ENCODE measurements at regions not wholly inside any gene's neighbourhood (a gene's known extent, or its start where the extent isn't known, plus 50 kb on each side); places are given as distances from the start of the nearest gene placed in this dataset.

DNA sequence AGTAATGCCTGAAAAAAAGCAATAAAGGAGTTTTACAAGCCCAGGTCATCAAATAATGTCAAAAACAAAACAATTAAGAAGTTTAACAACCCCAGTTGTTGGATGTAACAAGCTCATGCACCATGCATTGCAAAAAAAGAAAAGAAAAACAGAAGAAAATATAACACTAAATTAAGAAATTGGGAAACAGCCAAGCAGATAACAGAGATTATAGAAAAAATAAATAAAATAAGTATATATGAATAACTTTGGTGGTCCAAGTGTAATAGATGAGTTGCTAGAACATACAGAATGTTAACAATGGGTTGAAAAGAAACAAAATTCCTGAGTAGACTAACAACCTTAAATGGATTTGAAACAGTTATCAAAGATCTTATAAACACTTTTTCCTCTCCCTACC, 573.1 kb upstream of the SOX11 start:
- DNase-seq = no peak

DNA sequence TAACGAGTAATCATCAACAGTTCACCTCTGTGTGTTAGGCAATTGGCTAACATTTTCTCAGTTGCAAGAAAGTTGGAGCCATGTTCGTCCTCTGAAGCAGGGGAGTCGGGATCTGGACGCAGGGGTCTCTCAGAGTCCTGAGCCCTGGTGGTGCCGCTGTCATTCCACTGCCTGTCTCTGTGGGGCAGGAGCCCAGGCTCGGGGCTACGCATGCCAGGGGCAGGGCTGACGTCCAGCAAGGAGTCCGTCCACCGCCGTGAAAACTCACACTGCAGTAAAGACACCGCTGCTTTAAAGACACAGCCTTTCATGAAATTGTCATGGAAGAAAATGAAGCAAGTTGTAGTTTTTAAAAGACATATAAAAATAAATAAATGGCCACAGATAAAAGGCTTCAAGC, 571.1 kb upstream of the SOX11 start:
- DNase-seq = no peak

DNA sequence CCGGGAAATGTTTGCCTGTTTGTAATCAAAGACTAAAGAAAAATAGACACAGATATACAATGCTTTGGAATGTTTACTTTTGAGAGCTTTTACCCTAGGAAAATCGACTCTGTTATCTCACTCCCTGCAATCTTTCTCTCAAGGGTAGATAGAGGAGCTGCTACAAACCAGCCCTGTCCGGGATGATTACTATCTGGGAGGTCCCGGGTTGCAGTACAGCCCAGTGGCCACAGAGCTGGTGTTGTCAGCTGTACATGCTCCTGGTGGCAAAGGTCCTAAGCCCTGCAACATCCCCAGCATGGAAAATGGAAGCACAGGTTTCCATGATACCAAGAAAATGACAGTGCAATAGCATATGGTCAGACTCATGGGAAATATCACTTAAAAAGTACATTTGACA, 570.5 kb upstream of the SOX11 start:
- no peak for DNase-seq

DNA sequence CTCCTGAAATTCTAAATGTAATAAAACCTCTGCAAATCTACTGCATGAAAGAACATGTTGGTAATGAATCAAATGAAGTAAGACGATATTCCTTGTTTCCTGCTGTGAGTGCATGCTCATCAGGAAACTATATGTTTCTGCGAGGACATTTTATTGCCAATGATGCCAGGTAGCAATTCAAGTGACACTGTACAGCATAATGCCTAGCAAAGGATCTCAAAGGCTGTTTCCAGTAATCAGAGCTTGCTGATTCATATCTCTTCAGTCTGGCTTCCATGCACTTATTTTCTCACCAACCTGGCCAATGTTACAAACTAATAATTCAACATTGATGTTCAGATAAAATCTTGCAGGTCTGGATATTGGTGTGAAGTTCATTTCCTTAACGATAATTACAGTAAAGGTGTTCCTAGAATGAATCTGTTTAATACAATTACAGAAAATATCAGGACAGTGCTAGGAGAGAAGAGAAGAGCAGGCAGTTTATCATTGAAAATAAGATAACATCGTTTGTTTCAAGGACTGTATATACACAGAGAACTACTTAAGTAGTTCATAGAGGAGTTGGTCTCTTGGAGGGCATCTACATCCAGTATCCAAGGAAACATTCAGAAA, 568.5 kb upstream of the SOX11 start:
- no peak for DNase-seq

DNA sequence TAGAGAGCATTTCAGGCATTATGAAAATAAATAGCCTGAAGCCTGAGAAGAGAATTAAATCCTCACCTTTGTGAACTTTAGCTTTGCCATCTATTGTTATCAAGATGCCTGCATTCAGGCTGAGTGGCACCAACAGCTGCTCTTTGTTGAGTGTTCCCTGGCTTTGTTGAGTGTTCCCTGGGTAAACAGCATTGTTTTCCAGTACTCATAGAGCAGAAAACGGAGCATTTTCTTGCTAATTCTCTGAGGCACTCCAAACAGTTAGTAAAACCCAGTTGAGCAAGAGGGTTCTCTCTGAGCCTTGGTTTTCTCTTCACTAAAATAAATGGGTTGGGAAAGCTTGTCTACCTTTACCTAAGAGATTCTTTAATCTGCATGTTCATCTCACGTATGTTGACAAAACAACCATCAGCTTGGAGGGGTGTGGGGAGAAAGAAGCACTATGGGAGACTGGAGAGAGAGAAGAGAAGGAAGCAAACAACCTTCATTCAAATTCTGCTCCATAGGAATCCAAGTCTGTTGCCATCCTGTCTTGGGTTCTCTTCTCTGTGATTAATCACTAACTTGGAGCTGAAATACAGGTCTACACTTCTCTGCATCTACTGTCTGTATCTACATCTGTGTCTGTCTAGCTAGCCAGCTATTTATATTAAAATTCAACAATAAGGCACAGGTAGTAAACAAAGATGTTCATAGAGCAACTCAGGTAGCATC, 567.0 kb upstream of the SOX11 start:
- no peak for DNase-seq

DNA sequence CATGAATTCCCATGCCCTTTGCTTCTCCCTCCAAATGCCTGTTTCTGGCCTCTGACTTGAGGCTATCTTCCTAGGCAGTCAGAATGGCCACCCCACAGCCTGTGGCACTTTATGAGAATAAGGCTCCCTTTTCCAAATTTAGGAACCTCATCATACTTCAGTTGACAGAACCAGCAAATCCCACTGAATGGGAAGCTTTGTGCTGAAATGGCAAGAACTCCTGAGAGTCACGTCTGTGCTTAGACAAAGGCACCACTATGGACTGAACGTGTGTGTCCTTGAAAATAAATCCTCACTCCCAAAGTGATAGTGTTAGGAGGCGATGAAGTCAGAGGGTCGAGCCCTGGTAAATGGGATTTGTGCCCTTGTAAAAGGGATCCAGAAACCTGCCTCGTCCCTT, 559.9 kb upstream of the SOX11 start:
- DNase-seq = no peak

DNA sequence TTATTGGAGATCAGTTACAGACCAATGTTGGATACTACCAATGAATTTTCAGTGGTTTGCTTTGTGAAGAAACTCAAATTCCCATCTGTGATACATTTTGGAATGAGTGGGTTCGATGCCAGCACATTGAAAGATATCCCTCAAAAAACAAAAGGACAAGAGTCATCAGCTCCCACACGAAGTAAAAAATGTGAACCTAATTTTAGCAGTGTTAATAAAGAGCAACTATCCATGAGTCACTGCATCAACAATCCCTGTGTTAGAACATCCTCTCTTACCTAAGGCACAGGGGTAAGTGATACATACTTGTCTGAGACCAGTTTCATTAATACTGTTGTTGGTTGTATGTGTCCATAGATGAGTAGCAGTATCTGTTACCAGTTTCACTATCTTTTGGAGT, 551.8 kb upstream of the SOX11 start:
- no peak for DNase-seq

DNA sequence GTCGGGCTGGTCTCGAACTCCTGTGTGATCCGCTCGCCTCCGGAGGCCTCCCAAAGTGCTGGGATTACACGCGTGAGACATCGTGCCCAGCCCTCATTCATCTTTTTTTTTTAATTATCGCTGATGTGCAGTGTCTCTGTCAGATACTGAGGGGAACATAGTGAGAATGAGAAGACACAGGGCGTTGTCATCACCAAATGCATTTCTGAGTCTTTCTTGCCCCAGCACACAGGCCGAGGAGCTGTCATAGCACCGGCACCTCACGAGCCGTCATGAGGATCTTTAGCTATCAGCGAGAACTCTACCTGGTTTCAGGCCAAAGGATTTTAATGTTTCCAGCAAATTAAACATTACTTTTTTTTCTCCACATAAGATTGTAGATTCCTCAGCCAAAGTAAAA, 548.0 kb upstream of the SOX11 start:
- no peak for DNase-seq

DNA sequence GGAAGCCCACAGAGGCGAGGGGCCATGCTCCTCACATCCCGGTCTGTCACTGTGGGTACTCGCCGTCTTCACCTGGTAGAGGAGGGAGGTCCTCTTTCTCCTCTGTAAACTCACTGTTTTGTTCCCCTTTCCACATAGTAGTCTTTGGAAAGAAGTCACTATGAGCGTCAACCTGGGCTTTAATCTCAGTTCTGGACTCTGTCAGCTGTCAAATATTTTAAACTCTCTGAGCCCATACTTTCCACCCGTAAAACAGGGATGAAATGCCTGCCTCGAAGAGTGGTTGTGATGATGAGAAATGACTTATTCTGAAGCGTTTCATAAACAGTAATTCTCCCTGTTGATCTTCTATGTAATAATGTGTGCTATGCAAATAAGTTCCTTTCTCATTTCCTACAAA, 547.1 kb upstream of the SOX11 start:
- DNase-seq = no peak

DNA sequence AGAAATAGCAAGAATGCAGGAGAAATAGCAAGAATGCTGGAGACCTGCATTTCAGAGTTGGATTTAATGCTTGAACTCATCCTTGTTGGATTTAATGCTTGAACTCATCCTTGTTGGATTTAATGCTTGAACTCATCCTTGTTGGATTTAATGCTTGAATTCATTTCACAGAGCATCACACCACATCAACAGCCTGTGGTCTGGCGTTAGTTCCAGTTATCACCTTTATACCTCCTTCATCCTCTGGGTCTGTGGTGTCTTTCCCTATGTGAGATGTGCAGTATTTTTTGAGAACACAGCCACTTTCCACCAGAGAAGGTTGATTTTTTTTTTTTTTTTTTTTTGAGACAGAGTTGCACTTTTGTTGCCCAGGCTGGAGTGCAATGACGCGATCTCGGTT, 546.4 kb upstream of the SOX11 start:
- no peak for DNase-seq

DNA sequence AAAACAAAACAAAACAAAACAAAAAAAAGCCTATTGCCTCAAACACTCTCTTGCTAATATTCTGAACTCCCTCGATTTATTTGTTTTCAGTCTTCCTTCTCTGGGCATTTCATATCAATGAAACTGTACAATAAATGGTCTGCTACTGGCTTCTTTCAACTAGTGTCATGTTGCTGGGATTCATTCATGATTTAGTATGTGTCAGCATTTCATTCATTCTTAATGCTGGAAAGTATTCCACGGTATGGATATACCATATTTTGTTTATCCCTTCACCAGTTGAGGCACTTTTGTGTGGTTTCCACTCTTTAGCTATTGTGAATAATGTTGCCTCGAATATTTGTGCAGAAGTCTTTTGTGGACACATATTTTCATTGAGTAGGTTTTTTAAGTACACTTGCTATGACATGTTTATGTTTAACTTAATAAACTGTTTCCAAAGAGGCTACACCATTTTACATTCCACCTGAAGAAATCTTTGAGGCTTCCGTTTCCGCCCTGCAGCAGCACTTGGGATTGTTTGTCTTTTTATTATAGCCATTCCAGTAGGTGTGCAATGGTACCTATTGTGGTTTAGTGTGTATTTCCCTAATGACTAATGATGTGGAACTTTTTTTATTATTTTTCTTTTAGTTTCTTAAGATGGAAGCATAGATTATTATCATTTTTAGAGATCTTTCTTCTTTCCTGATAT, 543.6 kb upstream of the SOX11 start:
- no peak for DNase-seq

DNA sequence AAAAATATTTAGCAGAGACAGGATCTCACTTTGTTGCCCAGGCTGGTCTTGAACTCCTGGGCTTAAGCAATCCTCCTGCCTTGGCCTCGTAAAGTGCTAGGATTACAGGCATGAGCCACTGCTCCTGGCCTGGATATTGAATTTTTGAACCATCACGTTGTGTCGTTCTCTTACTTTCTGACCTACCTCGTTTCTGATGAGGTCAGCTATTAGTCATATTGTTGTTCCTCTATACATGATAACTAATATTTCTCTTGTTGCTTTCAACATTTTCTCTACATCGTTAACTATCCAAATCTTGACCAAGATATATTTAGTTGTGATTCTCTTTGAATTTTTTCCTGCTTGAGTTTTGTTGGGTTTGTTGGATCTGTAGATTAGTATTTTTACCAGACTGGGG, 541.3 kb upstream of the SOX11 start:
- DNase-seq = no peak

DNA sequence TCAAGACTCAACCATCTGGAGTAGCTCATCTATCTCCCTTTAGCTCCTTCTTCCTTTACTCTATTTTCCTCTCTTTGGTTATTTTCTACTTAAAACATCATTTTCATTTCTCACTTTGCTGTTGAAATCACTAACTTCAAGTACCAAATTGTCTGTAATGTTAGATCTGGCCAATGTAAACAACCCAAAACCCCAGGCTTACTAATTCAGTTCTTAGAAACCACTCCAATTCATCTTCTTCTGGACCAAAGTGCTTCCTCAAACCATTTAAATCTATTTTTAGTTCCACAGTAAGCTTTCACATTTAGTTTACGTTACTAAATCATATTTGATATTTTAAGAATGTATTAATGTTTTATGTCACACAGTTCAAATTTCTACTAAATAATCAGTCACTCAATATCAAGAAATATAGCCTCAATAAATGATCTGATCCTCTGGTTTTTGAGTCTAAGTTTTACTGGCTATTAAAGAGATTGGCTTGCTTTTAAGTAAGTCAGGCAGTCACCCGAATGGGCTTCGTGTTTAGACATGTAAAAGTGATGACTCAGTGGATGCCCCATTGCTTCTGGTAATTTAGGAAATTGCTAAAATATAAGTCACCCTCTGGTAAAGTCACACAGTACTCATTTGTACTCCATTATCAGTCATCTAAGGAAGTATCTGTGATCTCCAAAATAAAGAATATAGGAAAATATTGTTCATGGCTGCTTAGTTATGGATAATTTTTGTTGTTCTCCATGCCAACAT, 527.2 kb upstream of the SOX11 start:
- no peak for DNase-seq

DNA sequence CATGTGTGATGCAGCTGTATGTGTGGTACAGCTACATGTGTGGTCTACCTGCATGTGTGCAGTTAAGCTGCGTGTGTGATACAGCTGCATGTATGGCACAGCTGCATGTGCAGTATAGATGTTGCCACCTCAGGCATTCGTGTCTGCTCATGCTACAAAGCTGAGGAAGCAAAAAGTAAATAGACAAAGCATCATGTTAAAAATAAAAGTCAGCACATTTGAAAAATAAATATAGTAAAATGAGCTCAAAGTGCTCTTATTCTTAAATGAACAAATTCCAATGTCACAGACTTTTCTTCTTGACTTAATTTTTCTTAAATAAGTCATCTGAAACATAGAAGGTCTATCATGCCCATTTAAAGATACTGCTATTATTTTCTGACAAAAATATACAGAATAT, 519.3 kb upstream of the SOX11 start:
- no peak for DNase-seq

DNA sequence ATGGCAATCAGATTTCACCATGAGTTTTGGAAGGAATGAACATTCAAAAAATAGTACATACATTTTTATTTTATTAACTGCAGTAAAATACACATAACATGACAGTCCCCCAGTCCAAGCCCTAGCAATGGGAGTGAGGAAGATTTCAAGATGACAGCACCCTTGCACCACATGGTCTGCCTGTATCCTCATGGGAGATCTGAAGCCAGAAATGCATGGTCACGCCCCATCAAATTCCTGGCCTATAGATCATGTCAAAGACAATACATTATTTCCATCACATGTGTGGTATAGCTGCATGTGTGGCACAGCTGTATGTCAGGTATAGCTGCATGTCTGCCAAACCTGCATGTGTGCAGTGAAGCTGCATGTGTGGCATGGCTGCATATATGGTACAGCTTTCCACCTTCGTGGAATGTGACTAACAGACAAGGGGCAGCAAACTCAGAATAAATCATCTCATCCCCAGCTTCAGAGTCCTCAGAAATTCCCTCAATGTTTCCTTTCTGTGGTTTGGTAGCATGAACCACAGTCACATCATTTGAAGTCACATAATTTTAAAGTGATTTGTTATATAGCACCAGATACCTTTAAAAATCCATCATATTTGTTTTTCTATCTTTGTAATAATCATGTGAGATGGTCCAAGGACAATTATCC, 518.2 kb upstream of the SOX11 start:
- no peak for DNase-seq

DNA sequence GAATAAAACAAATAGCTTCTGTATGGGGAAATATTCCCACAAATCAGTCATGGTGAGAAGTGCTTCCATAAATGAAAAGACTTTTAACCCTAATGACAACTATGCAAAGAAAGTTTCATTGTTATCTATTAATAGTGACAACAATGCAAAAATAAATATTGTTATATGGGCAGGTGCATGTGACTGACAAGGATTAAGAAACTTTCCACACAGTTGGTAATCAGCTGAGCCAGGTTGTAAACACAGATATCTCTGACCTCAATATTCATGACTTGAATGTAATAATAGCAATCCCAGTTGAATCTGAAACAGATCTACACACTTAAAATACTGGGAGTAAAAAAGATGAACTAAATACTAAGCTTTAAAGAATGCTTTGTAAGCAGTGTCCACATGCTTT, 517.0 kb upstream of the SOX11 start:
- DNase-seq = no peak

DNA sequence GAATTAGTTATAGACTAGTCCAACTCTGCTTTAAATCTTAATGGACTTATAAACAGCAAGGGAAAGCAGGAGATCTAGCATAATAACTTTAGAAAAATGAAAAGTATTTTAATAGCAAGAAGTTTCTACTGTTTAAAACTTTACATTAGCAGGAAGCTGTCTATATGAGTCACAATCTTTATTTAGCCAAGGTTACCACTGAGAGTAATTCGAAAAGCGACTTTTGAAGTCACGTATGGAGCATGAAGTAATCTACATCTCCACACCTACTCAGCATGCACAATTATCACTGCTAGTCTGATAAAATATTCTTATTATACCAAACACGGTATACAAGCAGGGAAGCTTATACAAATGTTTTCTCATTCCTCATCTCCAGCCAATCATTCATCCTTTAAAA, 515.4 kb upstream of the SOX11 start:
- no peak for DNase-seq

DNA sequence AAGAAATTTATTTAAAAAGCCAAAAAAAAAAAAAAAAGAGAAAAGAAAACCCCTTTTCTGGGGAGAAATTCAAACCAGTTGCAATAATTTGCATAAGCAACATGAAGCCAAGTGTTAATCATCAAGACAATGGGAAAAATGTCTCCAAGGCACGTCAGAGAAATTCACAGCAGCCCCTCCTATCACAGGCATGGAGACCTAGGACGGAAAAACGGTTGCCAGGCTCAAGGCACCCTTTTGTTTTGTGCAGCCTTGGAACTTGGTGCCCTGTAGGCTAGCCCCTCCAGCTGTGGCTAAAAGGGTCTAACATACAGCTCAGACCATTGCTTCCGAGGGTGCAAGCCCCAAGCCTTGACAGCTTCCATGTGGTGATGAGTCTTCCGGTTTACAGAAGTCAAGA, 509.2 kb upstream of the SOX11 start:
- DNase-seq = no peak

DNA sequence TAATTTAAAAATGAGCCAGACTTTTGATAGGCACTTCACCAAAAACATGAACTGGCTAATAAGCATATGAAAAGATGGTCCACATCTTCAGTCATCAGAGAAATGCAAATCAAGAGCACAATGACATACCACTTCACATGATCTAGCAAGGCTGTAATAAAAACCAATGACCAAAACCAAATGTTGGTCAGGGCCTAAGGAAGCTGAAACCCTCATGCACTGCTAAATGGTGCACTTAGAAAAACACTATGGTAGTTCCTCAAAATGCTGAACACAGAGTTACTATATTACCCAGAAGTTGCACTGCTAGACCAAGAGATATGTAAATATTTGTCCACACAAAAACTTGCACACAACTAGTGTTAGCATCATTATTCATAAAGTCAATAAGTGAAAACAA, 504.9 kb upstream of the SOX11 start:
- DNase-seq = no peak

DNA sequence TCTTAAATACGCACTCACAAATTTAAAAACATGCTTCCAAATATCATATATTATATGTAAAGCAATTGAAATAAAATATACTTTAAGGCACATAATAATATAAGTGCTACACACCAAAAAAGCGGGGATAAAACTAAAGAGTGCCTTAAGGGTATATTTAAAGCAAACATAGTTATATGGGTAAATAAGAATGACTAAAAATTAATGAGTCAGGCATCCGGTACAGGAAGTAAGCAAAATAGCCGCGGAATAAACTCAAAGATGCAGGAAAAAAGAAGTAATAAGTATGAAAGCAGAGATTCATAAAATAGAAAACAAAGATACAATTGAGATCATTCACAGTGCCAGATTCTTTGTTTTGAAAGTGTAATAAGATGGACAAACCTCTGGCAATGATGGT, 503.5 kb upstream of the SOX11 start:
- DNase-seq = no peak

DNA sequence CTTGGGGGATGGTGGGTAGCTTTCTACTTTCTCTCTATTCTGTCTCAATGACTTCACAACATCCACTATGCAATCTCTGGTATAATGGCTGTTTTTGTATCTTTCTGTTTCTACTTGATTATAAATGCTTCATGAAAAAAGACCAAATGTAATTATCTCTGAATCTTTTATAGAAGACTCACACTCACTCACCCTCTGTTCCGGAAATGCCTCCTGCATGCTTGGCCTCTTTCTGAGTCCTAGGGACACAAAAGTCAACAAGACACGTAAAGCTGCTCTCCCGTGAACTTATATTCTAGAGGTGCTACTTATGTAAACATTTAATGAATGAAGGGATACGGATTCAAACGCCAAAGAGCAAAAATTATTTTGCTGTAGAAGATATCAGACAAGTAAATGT, 502.2 kb upstream of the SOX11 start:
- DNase-seq = no peak

DNA sequence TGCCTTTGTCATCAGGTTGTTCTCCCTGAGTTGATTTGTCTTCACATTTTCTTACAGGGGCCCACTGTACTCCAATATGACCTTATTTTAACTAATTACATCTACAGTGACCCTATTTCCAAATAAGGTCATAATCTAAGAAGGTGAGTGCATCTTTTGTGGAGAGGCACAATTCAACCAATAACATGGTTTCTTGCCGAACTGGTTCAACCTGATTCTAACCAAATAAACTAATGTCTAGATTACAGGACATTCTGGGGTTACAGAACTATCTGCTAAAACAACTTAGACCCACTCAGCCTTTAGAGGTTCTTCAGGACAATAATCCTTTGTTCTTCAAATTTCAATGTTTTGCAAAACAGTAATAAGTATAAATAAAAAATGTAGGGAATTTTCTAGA, 496.5 kb upstream of the SOX11 start:
- DNase-seq = no peak

DNA sequence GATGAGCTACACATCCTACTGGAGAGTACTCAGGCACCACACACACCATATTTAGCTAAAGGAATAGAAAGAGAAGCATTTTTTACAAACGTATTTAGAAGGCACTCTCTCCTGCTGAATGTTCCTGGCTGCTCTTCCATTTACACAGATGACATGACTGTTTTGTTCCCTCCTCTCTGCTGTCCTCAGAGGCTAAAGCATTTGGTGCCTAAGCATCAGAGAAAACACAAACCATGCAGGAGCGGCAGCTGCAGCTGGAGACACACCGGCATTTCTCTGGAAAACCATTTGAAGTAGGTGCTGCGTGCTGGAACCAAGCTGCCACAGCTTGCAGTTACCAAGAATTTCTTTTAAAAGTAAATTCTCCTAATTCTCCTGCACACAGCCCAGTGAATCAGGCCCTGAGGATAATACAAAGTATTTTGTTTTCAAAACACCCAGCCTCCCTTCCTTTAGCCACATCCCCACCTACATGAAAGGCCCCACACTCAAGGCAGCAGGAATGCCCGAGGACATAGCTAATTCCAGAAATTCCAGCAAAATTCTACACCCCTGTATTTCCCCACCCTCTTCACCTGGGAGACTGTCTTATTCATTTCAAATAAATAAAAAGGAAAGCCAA, 488.9 kb upstream of the SOX11 start:
- DNase-seq = no peak
